ENCODE measurements at regions not wholly inside any gene's neighbourhood (a gene's known extent, or its start where the extent isn't known, plus 50 kb on each side); places are given as distances from the start of the nearest gene placed in this dataset.
"Not testable (repeated sequence)": the region's sequence is repeated elsewhere in the genome, so short reads cannot be mapped to it uniquely, and the experiment has no call there.

DNA sequence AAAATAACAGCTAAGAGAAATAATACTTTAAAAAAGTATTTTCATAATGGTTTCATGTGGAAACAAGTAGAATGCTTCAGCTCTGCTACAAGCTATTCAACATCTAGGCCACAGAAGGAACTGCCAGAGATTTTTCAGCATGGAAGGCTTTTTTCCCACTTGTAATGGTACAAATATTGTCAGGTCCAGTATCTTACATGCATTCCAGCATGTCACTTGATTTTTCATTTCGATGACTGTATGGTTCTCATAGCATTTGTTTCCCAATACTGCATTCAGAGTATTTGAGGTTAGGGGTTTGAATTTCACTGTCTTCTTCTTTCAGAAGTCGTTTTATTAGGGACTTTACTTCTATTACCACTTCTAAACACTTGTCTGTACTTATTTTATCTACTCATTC, 1701.5 kb upstream of the FLRT2 start:
- DNase-seq (ENCODE audit: low read depth) = no peak

- DNase-seq (ENCODE audit: low read depth) = no peak
Measured at GRCh38 chr14:83830316-83830715, 1699.6 kb upstream of the FLRT2 start.

GRCh38 chr14:83838226-83838625, 1691.7 kb upstream of the FLRT2 start:
- no peak for DNase-seq (ENCODE audit: low read depth)

DNA sequence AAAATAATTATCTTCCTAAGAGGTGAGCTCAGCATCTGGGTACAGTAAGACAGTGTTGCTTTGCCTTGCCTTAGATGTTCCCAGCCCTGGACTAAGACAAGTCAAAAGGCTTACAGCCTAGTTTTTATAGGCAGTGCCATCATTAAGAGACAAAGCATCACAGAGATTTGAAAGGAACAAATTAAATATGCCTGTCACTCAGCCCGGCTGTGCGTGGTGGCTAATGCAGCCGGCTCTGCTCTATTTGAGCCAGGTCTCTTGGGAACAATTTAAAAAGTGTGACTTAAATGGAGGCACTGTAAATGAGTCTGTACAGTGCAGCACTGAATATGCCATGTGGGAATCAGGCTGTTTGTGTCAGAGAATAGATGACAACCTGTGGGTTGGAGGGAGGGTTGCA, 1687.4 kb upstream of the FLRT2 start:
- no peak for DNase-seq (ENCODE audit: low read depth)

DNA sequence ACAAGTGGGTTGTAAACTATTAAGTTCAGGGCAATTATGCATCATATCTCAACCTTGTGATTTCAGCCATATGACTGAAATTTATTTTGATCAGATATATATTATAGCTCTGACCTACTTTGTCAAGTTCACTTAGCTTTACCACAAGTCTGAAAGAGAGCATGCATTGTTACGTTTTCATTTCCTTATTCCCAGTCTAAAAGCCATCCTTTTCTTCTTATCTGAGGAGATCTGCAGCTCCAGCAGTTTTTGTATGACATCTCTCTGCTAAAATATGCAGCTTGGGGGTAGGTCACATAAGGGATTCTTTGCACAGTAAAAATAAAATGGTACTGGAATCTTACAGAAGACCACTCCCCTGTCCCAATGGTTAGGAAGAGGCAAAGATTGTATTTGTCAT, 1682.8 kb upstream of the FLRT2 start:
- no peak for DNase-seq (ENCODE audit: low read depth)

DNA sequence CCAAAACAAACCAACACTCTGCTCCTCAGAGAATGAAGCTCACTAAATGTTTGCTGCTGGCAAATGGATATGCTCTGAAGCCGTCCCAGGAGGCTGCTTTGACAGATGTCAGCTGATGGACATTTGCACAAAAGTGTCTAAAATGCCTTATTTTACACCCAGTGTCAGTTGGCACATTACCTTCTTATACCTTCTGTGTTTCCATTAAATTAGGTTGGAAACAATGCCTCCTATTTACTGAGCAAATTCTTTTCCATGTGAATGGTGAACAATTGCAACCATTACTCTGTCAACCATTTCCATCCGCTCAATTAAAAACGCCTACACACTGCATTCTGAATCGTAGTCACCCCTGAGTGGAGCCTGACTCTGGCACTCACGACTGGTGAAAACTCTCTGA, 1679.9 kb upstream of the FLRT2 start:
- DNase-seq (ENCODE audit: low read depth) = no peak

GRCh38 chr14:83856334-83856733, 1673.6 kb upstream of the FLRT2 start:
- no peak for DNase-seq (ENCODE audit: low read depth)

DNA sequence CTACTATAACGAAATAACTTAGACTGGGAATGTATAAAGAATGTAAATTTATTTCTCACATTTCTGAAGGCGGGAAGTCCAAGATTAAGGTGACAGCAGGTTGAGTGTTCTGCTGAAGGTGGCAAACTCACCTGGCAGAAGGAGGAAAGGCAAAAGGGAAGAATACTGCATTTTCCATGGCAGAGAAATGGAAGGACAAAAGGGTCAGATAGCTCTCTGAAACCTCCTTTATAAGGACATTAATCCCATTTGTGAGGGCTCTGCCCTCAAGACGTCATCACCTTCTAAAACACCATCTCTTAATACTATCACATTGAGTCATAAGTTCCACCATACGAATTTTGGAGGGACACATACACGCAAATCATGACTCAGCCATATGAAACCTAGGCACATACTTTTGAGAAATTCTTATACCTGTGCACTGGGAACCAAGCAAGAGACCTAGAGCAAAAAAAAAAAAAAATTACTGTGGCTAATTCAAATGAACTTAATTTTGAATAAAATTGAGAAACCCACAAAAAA, 1669.3 kb upstream of the FLRT2 start:
- no peak for DNase-seq (ENCODE audit: low read depth)

DNA sequence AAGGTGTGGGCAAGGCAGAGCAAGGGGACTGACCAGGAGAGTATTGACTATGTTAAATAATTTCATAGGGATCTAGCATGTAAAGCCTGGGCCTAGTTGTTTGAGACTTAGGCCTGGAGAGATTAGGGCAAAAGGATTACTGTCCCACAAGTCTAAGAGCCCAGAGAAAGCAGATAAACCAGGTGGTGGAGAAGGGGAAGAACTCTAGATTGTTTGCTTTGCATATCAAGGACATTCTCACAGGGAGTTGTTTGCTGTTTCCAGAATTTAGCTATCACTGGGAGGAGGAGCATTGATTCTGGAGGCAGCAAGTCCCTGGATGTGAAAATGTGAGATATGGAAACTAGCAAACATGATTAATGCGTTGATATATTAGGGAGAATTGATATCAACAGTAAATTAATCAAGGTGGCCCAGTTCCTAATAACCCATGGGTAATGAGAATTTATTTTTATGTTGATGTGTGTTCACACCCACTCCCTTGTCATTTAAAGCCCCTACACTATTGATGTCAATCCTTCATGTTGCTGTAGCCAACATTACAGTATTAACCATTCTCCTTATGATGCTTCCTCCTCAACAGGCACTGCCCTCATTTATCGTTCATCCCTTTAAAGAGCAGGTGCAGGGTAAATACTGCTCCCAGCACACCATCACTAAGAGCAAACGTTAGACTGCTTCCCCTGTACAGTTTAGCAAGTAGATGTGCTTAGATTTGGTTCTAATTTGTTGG, 1666.7 kb upstream of the FLRT2 start:
- DNase-seq (ENCODE audit: low read depth) = no peak

- DNase-seq (ENCODE audit: low read depth) = no peak
Measured at GRCh38 chr14:83864106-83864505, 1665.8 kb upstream of the FLRT2 start.

DNA sequence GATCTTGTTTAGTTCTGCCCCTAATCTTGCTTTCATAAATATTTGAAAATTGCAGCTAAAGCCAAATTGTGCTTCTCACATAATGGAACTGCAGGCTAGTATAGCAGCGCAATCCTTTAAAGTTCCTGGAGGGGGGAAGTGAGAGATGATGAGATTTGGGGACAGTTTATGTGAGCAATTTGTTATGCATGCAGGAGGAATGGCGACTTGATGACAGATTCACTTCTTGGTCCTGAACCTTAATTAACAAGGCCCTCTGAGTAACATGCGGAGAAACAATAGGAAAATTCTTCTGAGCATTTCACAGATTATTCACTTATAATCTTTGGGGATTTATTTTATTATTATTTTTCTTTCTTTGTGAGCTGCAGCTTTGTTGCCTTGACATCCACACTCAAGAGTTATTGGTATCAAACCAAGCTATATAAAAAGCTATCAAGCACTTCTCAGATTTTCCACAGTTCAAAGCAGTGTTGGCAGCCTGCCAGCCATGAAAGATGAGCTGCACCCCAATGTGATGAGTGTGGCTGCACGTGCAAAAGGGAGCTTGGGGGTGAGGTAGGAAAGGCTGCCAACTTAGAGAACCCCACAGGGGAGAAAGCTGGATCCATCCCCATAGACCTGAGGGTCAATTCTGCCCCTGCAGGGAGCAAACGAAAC, 1662.2 kb upstream of the FLRT2 start:
- DNase-seq (ENCODE audit: low read depth) = no peak

GRCh38 chr14:83870546-83871270, 1659.2 kb upstream of the FLRT2 start:
- no peak for DNase-seq (ENCODE audit: low read depth)

DNA sequence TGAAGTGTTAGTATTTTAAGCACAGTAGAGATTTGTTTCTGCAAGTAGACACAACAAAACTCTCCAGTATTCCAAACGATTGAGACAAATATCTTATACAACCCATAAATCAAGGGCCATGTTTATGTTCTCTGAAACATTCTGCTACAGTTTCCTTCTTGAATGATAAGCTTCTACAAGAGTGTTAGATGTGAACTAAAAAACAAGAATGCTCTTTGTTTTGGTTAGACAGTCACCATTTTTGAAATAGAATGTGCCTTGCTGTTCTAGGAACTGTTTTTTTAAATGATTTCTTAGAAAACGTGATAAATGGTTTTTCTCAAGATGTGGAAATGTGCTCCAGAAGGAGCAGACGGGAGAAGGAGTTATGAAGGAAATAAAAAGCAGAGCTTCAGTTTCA, 1656.3 kb upstream of the FLRT2 start:
- DNase-seq (ENCODE audit: low read depth) = no peak

GRCh38 chr14:83874662-83875061, 1655.3 kb upstream of the FLRT2 start:
- DNase-seq (ENCODE audit: low read depth) = peak; percentile 14

- no peak for DNase-seq (ENCODE audit: low read depth)
Measured at GRCh38 chr14:83883732-83884131, 1646.2 kb upstream of the FLRT2 start.

DNA sequence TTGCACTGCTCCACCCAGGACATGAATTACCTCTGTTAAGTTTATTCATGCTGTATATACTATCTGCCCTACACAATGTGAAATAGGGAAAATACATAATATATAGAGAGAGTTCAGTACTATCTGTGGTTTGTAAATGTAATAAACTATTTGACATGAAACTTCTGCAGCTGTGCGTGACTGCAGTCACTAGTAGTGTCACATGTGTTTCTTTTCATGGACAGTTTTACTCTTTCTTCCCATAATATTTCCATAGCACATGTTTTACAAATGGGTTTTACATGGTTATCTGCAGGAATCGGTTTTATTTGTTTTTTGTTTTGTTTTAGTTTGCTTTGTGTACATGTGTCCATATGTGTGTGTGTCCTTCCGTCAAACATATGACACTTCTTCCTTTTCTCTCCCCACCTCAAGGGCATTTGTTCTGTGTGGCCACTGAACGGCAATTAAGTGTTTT, 1644.1 kb upstream of the FLRT2 start:
- no peak for DNase-seq (ENCODE audit: low read depth)

GRCh38 chr14:83887866-83888265, 1642.1 kb upstream of the FLRT2 start:
- DNase-seq (ENCODE audit: low read depth) = no peak

DNA sequence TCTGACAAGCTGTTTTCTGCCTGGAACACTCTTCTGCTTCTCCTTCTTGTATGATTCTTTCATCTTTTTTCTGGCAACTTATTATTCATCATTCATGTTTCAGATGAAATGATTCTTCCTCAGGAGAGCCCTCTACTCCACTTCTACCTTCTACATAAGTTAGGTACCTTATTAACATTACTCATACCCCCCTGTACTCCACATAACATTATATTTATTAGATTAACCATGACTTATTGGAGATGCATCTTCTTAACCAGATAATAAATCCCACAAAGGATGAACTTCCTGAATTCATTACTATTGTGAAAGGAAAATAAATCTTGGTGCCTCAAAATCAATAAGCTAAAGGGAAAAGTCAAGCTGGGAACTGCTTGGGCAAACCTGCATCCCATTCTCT, 1636.5 kb upstream of the FLRT2 start:
- no peak for DNase-seq (ENCODE audit: low read depth)

- no peak for DNase-seq (ENCODE audit: low read depth)
Measured at GRCh38 chr14:83894568-83894967, 1635.4 kb upstream of the FLRT2 start.

GRCh38 chr14:83898558-83898957, 1631.4 kb upstream of the FLRT2 start:
- DNase-seq (ENCODE audit: low read depth) = not testable (repeated sequence)

DNA sequence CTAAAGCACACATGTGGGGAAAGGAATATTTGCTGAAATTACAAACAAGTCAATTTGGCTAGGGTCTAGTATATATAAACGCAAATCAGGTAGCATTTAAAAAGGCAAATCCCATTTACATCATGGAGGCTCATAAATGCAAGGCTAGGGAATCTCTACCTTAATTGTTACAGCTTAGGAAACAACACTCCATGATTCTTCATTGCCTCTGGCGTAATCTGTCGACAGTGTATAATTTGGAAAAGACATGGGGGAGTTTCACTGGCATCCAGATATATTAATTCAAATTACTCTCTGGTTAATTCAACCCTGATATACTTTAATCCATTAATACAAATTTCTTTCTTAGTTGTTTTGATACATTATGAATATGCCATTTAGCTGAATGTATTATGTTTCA, 1630.2 kb upstream of the FLRT2 start:
- no peak for DNase-seq (ENCODE audit: low read depth)

DNA sequence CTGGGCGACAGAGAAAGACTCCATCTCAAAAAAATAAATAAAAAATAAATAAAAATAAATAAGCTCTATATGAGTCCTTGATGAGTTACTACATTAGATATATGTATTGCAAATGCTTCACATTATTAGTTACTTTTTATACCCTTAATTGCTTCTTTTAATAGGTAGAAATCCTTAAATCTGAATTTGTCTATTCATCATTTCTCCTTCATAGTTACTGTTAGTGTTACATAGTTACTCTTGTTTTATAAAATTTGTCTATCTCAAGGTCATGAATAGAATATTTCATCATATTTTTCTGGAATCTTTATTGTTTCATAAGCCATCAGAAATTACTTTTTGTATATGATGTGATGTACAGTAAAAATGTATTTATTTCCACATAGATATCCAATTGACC, 1624.8 kb upstream of the FLRT2 start:
- no peak for DNase-seq (ENCODE audit: low read depth)

- no peak for DNase-seq (ENCODE audit: low read depth)
Measured at GRCh38 chr14:83908419-83908818, 1621.5 kb upstream of the FLRT2 start.

Measured in GM04503 (cell line).